ENCODE measurements at regions not wholly inside any gene's neighbourhood (a gene's known extent, or its start where the extent isn't known, plus 50 kb on each side); places are given as distances from the start of the nearest gene placed in this dataset.

- Histone ChIP-seq H3K27me3 (no peaks in the 10 kb centered on the region), H3K9me3 (no peaks in the 10 kb centered on the region), H3K27ac (no peak overlapping the region), H3K36me3 (no peaks in the 10 kb centered on the region), H3K4me1 (no peaks in the 10 kb centered on the region), H3K4me3 (no peak overlapping the region)
- DNase-seq: no peak
- intact Hi-C loops (cut with DNase I): no loop called here
- no peak for TF ChIP-seq CTCF (IDR thresholded peaks at IDR 0.05)
- no peak for ATAC-seq
These were observed 236.7 kb downstream of the SLITRK2 start for GRCh38 chrX:146054311-146054710.

DNA sequence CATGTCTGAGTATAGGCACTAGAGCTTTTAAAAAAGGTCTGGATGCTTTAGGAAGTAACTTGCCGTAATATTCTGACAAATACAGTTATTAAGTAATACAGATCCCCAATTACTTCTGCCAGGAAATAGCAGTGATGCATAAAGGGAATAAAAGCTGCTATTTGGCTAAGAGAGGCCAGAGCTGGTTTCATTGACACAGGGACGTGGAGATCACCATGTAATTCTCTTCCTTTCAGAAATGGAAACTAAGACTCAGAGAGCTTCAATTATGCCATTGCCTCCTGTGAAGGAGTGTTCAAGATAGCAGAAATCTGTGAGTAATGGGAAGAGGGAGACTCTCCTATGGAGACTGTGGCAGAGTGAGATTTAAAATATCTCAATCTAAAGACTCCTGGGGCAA, 238.1 kb downstream of the SLITRK2 start:
- Histone ChIP-seq H3K27ac (no peak overlapping the region), H3K27me3 (no peaks in the 10 kb centered on the region), H3K36me3 (no peaks in the 10 kb centered on the region), H3K9me3 (no peaks in the 10 kb centered on the region), H3K4me3 (no peak overlapping the region), H3K4me1 (no peaks in the 10 kb centered on the region)
- ATAC-seq: no peak
- no peak for TF ChIP-seq CTCF (IDR thresholded peaks at IDR 0.05)
- DNase-seq: no peak
- 55 to 61% methylated on average over 2 of the region's 2 CpGs for WGBS, 2 donors
- intact Hi-C loops (cut with DNase I): no loop called here

- no peak for ATAC-seq
- TF ChIP-seq CTCF (IDR thresholded peaks at IDR 0.05): no peak
- no peaks in the 10 kb centered on the region for H3K27me3 ChIP-seq
- H3K4me1 ChIP-seq: no peaks in the 10 kb centered on the region
- 69 to 77% methylated on average over 3 of the region's 3 CpGs for WGBS, 2 donors
- no peaks in the 10 kb centered on the region for H3K36me3 ChIP-seq
- H3K27ac ChIP-seq: no peak overlapping the region
- intact Hi-C loops (cut with DNase I): no loop called here
- no peaks in the 10 kb centered on the region for H3K9me3 ChIP-seq
- no peak for DNase-seq
- H3K4me3 ChIP-seq: no peak overlapping the region
These were observed 239.0 kb downstream of the SLITRK2 start for GRCh38 chrX:146056511-146057081.

DNA sequence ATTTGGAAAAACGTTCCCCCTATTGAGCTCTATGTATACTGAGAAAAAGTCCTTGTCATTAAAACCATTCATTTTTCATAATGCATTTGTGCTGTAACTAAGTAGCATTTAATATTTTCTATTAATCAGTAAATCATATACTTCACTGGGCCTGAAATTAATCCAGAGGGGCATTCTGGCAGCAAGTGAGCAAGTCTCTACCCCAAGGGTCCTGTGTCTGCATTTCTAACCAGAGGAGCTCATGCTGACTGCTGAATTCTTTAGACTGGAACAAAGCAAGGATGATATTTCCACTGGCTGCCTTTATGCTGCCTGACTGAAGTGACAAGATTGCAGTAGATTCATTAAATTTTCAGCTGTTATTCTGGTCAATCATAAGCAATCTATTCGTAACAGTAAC, 246.5 kb downstream of the SLITRK2 start:
- Histone ChIP-seq H3K27me3 (no peaks in the 10 kb centered on the region), H3K4me3 (no peak overlapping the region), H3K9me3 (no peaks in the 10 kb centered on the region), H3K36me3 (no peaks in the 10 kb centered on the region), H3K27ac (no peak overlapping the region), H3K4me1 (no peaks in the 10 kb centered on the region)
- ATAC-seq: no peak
- WGBS, 2 donors: 61 to 78% methylated on average over 2 of the region's 2 CpGs
- no peak for TF ChIP-seq CTCF (IDR thresholded peaks at IDR 0.05)
- DNase-seq: no peak
- intact Hi-C loops (cut with DNase I): no loop called here

All from heart right ventricle (tissue), 16 donors.